ENCODE measurements at regions not wholly inside any gene's neighbourhood (a gene's known extent, or its start where the extent isn't known, plus 50 kb on each side); places are given as distances from the start of the nearest gene placed in this dataset.
"Not testable (repeated sequence)": the region's sequence is repeated elsewhere in the genome, so short reads cannot be mapped to it uniquely, and the experiment has no call there.

- Histone ChIP-seq H2BK12ac (ENCODE audit: low read length) (no peak overlapping the region), H3K27me3 (ENCODE audit: control insufficient read depth in 3 of 3, insufficient read depth in 3 of 3, low read depth in 1 of 3, low read length in 3 of 3) (no peaks in the 10 kb centered on the region), H3K79me1 (ENCODE audit: low read depth, low read length) (no peaks in the 10 kb centered on the region), H3K4me1 (ENCODE audit: control insufficient read depth in 2 of 2, insufficient read depth in 1 of 2, low read depth in 1 of 2, low read length in 2 of 2) (no peaks in the 10 kb centered on the region), H3K14ac (ENCODE audit: low read length) (no peak overlapping the region), H3K36me3 (replicated peaks in 1 of 2; ENCODE audit: control insufficient read depth in 2 of 2, insufficient read depth in 2 of 2, low read length in 2 of 2) (no peaks in the 10 kb centered on the region), H3K9me3 (replicated peaks in 1 of 2; ENCODE audit: control insufficient read depth in 2 of 2, insufficient read depth in 1 of 2, low read depth in 1 of 2, low read length in 2 of 2) (peaks cover 0 to 4% of the 10 kb centered on the region in 2 donors), H3K23ac (ENCODE audit: low read depth, low read length, poor library complexity) (no peak overlapping the region), H3K27ac (replicated peaks; ENCODE audit: low read length) (no peak overlapping the region), H2BK15ac (ENCODE audit: low read length) (no peak overlapping the region), H3K4ac (ENCODE audit: low read length) (no peak overlapping the region), H3K4me2 (ENCODE audit: insufficient read depth, low read length, poor library complexity, severe bottlenecking) (no peak overlapping the region), H2BK120ac (ENCODE audit: low read depth, low read length) (no peak overlapping the region), H3K18ac (ENCODE audit: low read length) (no peak overlapping the region), H3K4me3 (ENCODE audit: low read length in 2 of 2) (no peak overlapping the region), H2AK5ac (ENCODE audit: low read depth, low read length) (no peak overlapping the region), H3K9ac (ENCODE audit: low read depth, low read length, poor library complexity) (no peak overlapping the region), H4K91ac (ENCODE audit: low read depth, low read length, poor library complexity) (no peak overlapping the region), H2BK5ac (ENCODE audit: low read length) (no peak overlapping the region), H4K8ac (ENCODE audit: low read depth, low read length) (no peak overlapping the region), H2AFZ (ENCODE audit: low read length) (no peak overlapping the region)
- WGBS, 2 donors (ENCODE audit: extremely low coverage in 2 of 2, insufficient read length in 2 of 2, insufficient replicate concordance in 1 of 2), result no CpG with 5 or more reads among the region's 4 CpGs
- DNase-seq (ENCODE audit: low spot score), result no peak
These were observed 89.0 kb upstream of the C10orf90 start for GRCh38 chr10:126759531-126759930.

DNA sequence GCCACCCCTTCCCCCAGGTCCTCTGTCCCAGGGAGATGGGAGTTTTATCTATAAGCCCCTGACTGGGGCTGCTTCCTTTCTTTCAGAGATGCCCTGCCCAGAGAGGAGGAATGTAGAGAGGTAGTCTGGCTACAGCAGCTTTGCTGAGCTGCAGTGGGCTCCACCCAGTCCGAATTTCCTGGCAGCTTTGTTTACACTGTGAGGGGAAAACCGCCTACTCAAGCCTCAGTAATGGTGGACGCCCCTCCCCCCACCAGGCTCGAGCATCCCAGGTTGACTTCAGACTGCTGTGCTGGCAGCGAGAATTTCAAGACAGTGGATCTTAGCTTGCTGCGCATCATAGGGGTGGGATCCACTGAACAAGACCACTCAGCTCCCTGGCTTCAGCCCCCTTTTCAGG is 96.2 kb upstream of the C10orf90 start:
- DNase-seq (ENCODE audit: low spot score); H4K91ac ChIP-seq (ENCODE audit: low read depth, low read length, poor library complexity); H3K9ac ChIP-seq (ENCODE audit: low read depth, low read length, poor library complexity); H3K4me3 ChIP-seq (ENCODE audit: low read length in 2 of 2); H3K9me3 ChIP-seq (replicated peaks in 1 of 2; ENCODE audit: control insufficient read depth in 2 of 2, insufficient read depth in 1 of 2, low read depth in 1 of 2, low read length in 2 of 2); H2AFZ ChIP-seq (ENCODE audit: low read length); H2BK12ac ChIP-seq (ENCODE audit: low read length); H3K36me3 ChIP-seq (replicated peaks in 1 of 2; ENCODE audit: control insufficient read depth in 2 of 2, insufficient read depth in 2 of 2, low read length in 2 of 2); H4K8ac ChIP-seq (ENCODE audit: low read depth, low read length); H2BK120ac ChIP-seq (ENCODE audit: low read depth, low read length); H3K14ac ChIP-seq (ENCODE audit: low read length); H3K4ac ChIP-seq (ENCODE audit: low read length); H3K18ac ChIP-seq (ENCODE audit: low read length); H3K4me1 ChIP-seq (ENCODE audit: control insufficient read depth in 2 of 2, insufficient read depth in 1 of 2, low read depth in 1 of 2, low read length in 2 of 2); H3K27ac ChIP-seq (replicated peaks; ENCODE audit: low read length); H3K27me3 ChIP-seq (ENCODE audit: control insufficient read depth in 3 of 3, insufficient read depth in 3 of 3, low read depth in 1 of 3, low read length in 3 of 3); H2BK15ac ChIP-seq (ENCODE audit: low read length); H2BK5ac ChIP-seq (ENCODE audit: low read length); H2AK5ac ChIP-seq (ENCODE audit: low read depth, low read length); H3K79me1 ChIP-seq (ENCODE audit: low read depth, low read length); H3K23ac ChIP-seq (ENCODE audit: low read depth, low read length, poor library complexity); H3K4me2 ChIP-seq (ENCODE audit: insufficient read depth, low read length, poor library complexity, severe bottlenecking): not testable (repeated sequence)
- WGBS, 2 donors (ENCODE audit: extremely low coverage in 2 of 2, insufficient read length in 2 of 2, insufficient replicate concordance in 1 of 2), result no CpG with 5 or more reads among the region's 6 CpGs

DNA sequence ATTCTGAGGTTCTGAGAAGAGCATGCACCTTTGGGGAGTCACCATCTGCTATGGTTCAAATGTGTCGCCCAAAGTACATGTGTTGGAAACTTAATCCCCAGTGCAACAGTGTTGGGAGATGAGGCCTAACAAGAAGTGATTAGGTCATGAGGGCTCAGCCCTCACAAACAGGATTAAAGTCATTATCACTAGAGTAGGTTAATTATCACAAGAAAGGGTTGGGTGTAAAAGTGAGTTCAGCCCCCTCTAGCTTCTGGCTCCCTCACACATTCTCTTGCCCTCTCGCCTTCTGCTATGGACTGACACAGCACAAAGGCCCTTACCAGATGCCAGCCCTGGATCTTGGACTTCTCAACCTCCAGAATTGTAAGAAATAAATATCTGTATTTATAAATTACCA is 100.3 kb upstream of the C10orf90 start:
- H3K27ac ChIP-seq (replicated peaks; ENCODE audit: low read length), result no peak overlapping the region
- H3K27me3 ChIP-seq (ENCODE audit: control insufficient read depth in 3 of 3, insufficient read depth in 3 of 3, low read depth in 1 of 3, low read length in 3 of 3), result no peaks in the 10 kb centered on the region
- no peak overlapping the region for H3K23ac ChIP-seq (ENCODE audit: low read depth, low read length, poor library complexity)
- H2BK5ac ChIP-seq (ENCODE audit: low read length), result no peak overlapping the region
- no peak overlapping the region for H2BK15ac ChIP-seq (ENCODE audit: low read length)
- H3K14ac ChIP-seq (ENCODE audit: low read length), result no peak overlapping the region
- no peak overlapping the region for H3K4me2 ChIP-seq (ENCODE audit: insufficient read depth, low read length, poor library complexity, severe bottlenecking)
- H2AK5ac ChIP-seq (ENCODE audit: low read depth, low read length), result no peak overlapping the region
- H3K4me3 ChIP-seq (ENCODE audit: low read length in 2 of 2), result no peak overlapping the region
- no peaks in the 10 kb centered on the region for H3K9me3 ChIP-seq (replicated peaks in 1 of 2; ENCODE audit: control insufficient read depth in 2 of 2, insufficient read depth in 1 of 2, low read depth in 1 of 2, low read length in 2 of 2)
- H3K4ac ChIP-seq (ENCODE audit: low read length), result no peak overlapping the region
- no peak overlapping the region for H4K91ac ChIP-seq (ENCODE audit: low read depth, low read length, poor library complexity)
- H3K79me1 ChIP-seq (ENCODE audit: low read depth, low read length), result no peaks in the 10 kb centered on the region
- H3K4me1 ChIP-seq (ENCODE audit: control insufficient read depth in 2 of 2, insufficient read depth in 1 of 2, low read depth in 1 of 2, low read length in 2 of 2), result no peaks in the 10 kb centered on the region
- H3K36me3 ChIP-seq (replicated peaks in 1 of 2; ENCODE audit: control insufficient read depth in 2 of 2, insufficient read depth in 2 of 2, low read length in 2 of 2), result no peaks in the 10 kb centered on the region
- H3K9ac ChIP-seq (ENCODE audit: low read depth, low read length, poor library complexity), result no peak overlapping the region
- no peak overlapping the region for H4K8ac ChIP-seq (ENCODE audit: low read depth, low read length)
- WGBS, 2 donors (ENCODE audit: extremely low coverage in 2 of 2, insufficient read length in 2 of 2, insufficient replicate concordance in 1 of 2), result no CpG with 5 or more reads among the region's 2 CpGs
- H2BK120ac ChIP-seq (ENCODE audit: low read depth, low read length), result no peak overlapping the region
- H3K18ac ChIP-seq (ENCODE audit: low read length), result no peak overlapping the region
- DNase-seq (ENCODE audit: low spot score), result no peak
- no peak overlapping the region for H2BK12ac ChIP-seq (ENCODE audit: low read length)
- no peak overlapping the region for H2AFZ ChIP-seq (ENCODE audit: low read length)

- Histone ChIP-seq H3K18ac (ENCODE audit: low read length) (no peak overlapping the region), H2AK5ac (ENCODE audit: low read depth, low read length) (no peak overlapping the region), H3K4me1 (ENCODE audit: control insufficient read depth in 2 of 2, insufficient read depth in 1 of 2, low read depth in 1 of 2, low read length in 2 of 2) (peaks cover 0 to 3% of the 10 kb centered on the region in 2 donors), H2AFZ (ENCODE audit: low read length) (no peak overlapping the region), H2BK5ac (ENCODE audit: low read length) (no peak overlapping the region), H3K14ac (ENCODE audit: low read length) (no peak overlapping the region), H3K4me2 (ENCODE audit: insufficient read depth, low read length, poor library complexity, severe bottlenecking) (no peak overlapping the region), H3K36me3 (replicated peaks in 1 of 2; ENCODE audit: control insufficient read depth in 2 of 2, insufficient read depth in 2 of 2, low read length in 2 of 2) (no peaks in the 10 kb centered on the region), H3K23ac (ENCODE audit: low read depth, low read length, poor library complexity) (no peak overlapping the region), H4K91ac (ENCODE audit: low read depth, low read length, poor library complexity) (no peak overlapping the region), H2BK12ac (ENCODE audit: low read length) (no peak overlapping the region), H3K9me3 (replicated peaks in 1 of 2; ENCODE audit: control insufficient read depth in 2 of 2, insufficient read depth in 1 of 2, low read depth in 1 of 2, low read length in 2 of 2) (no peaks in the 10 kb centered on the region), H3K4ac (ENCODE audit: low read length) (no peak overlapping the region), H2BK15ac (ENCODE audit: low read length) (no peak overlapping the region), H3K9ac (ENCODE audit: low read depth, low read length, poor library complexity) (no peak overlapping the region), H2BK120ac (ENCODE audit: low read depth, low read length) (no peak overlapping the region), H3K4me3 (ENCODE audit: low read length in 2 of 2) (no peak overlapping the region), H4K8ac (ENCODE audit: low read depth, low read length) (no peak overlapping the region), H3K79me1 (ENCODE audit: low read depth, low read length) (no peaks in the 10 kb centered on the region), H3K27me3 (ENCODE audit: control insufficient read depth in 3 of 3, insufficient read depth in 3 of 3, low read depth in 1 of 3, low read length in 3 of 3) (no peaks in the 10 kb centered on the region), H3K27ac (replicated peaks; ENCODE audit: low read length) (no peak overlapping the region)
- WGBS, 2 donors (ENCODE audit: extremely low coverage in 2 of 2, insufficient read length in 2 of 2, insufficient replicate concordance in 1 of 2), result no CpG with 5 or more reads among the region's 1 CpG
- no peak for DNase-seq (ENCODE audit: low spot score)
These were observed 105.7 kb upstream of the C10orf90 start for GRCh38 chr10:126776168-126776567.

Measured in neuronal stem cell (in vitro differentiated cells).